SJSA1 (cell line): ENCODE measurements at regions not wholly inside any gene's neighbourhood (a gene's known extent, or its start where the extent isn't known, plus 50 kb on each side); places are given as distances from the start of the nearest gene placed in this dataset.

ENCODE experiments used
- DNase-seq, 2 experiments: peaks; one replicate each; pipeline ENCODE4 v3.0.0-alpha.2; 2015 to 2020; ENCODE audit warnings: low spot score in 2 of 2, low read depth in 1 of 2
- H3K27ac ChIP-seq: fragments of 250-450 bp; sonication (Bioruptor Pico); 2 replicates; pipeline ENCODE4 v1.5.1; 2020; ENCODE audit warnings: mild to moderate bottlenecking, moderate library complexity
- H3K27me3 ChIP-seq: fragments of 250-450 bp; sonication (Bioruptor Pico); replicated peaks from 2 replicates; pipeline ENCODE4 v1.5.1; 2020; ENCODE audit warnings: mild to moderate bottlenecking, moderate library complexity
- H3K36me3 ChIP-seq: fragments of 250-450 bp; sonication (Bioruptor Pico); 2 replicates; pipeline ENCODE4 v1.5.1; 2020; ENCODE audit warnings: mild to moderate bottlenecking
- H3K4me1 ChIP-seq: fragments of 250-450 bp; sonication (Bioruptor Pico); replicated peaks from 2 replicates; pipeline ENCODE4 v1.6.1; 2021; ENCODE audit warnings: mild to moderate bottlenecking
- H3K4me3 ChIP-seq: fragments of 250-450 bp; sonication (Bioruptor Pico); 2 replicates; pipeline ENCODE4 v1.5.1; 2020; ENCODE audit warnings: mild to moderate bottlenecking
- H3K9me3 ChIP-seq: fragments of 250-450 bp; sonication (Bioruptor Pico); replicated peaks from 2 replicates; pipeline ENCODE4 v1.5.1; 2020; ENCODE audit warnings: mild to moderate bottlenecking

DNA sequence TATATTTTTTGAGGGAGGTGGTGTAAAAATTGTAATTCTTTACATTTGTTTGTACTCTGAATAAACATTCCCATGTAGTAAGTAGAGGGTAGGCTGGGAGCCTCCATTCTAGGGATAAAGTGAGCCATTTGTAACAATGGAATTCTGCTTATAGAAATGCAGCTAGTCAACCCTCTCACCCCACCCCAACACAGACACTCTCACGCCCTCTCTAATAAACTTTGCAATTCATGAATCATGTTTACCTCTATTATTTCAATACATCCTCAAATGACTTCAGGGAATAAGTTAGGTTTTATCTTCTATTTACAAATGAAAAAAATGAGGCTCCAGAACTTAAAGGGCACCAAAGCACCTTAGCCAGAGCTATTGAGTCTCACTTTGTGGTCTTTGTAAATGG is 56.5 kb upstream of the PDZRN3 start:
- Histone ChIP-seq H3K4me3 (no peak overlapping the region), H3K27me3 (no peaks in the 10 kb centered on the region), H3K36me3 (no peaks in the 10 kb centered on the region), H3K4me1 (peaks cover 7% of the 10 kb centered on the region; the same call in 1 of the 2 replicates), H3K9me3 (no peaks in the 10 kb centered on the region), H3K27ac (no peak overlapping the region)
- DNase-seq, result no peak

DNA sequence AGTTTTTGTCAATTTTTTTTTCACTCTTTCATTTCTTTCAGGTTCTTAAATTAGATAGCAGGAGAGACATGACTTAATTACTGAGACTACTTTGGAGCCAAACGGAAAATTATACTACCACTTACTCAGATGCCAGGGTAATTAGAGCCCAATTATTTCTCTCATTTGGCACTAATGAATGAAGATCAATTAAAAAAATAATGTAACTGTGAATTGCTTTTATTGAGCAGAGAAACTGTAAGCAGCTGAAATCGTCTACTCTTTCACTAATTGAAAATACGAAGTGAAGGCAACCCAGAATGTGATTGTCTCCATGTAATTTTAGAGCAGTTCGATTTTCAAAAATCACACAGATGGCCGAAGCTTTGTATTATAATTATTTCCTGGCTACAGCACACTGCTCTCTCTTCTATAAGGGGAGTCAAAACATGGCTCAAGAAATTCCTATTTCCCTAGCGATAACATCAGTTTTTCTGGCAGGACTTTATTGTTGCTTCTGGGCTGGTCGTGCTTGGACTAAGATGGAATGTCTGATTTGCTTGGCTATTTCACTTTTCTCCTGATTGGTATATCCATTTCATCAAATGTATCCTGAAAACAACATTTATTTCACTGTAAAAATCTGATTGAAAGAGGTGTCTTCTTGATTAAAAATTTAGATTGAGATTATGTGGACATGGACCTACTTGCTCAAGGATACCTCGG is 55.8 kb upstream of the PDZRN3 start:
- Histone ChIP-seq H3K4me3 (no peak overlapping the region), H3K27ac (no peak overlapping the region), H3K36me3 (no peaks in the 10 kb centered on the region), H3K4me1 (peaks cover 7% of the 10 kb centered on the region; the same call in 1 of the 2 replicates), H3K27me3 (no peaks in the 10 kb centered on the region), H3K9me3 (no peaks in the 10 kb centered on the region)
- no peak for DNase-seq

- no peaks in the 10 kb centered on the region for H3K9me3 ChIP-seq
- no peaks in the 10 kb centered on the region for H3K27me3 ChIP-seq
- H3K27ac ChIP-seq, result no peak overlapping the region
- no peak for DNase-seq
- peaks cover 7% of the 10 kb centered on the region; the same call in 1 of the 2 replicates for H3K4me1 ChIP-seq
- H3K36me3 ChIP-seq, result no peaks in the 10 kb centered on the region
- no peak overlapping the region for H3K4me3 ChIP-seq
Observed at GRCh38 chr3:73677336-73678024, 52.7 kb upstream of the PDZRN3 start.
